ENCODE measurements at regions not wholly inside any gene's neighbourhood (a gene's known extent, or its start where the extent isn't known, plus 50 kb on each side); places are given as distances from the start of the nearest gene placed in this dataset.
"Not testable (repeated sequence)": the region's sequence is repeated elsewhere in the genome, so short reads cannot be mapped to it uniquely, and the experiment has no call there.

- no peak for DNase-seq
- intact Hi-C loops (cut with micrococcal nuclease): no loop called here
- H3K4me3 Mint-ChIP-seq: no peak overlapping the region
- POLR2A ChIA-PET (ENCODE audit: partially characterized antibody): no interaction called here
- H3K4me1 Mint-ChIP-seq: no peaks in the 10 kb centered on the region
- CTCF ChIA-PET (ENCODE audit: partially characterized antibody): no interaction called here
- no peaks in the 10 kb centered on the region for H3K36me3 Mint-ChIP-seq
- no peak overlapping the region for H3K27ac Mint-ChIP-seq
- no peaks in the 10 kb centered on the region for H3K27me3 ChIP-seq (ENCODE audit: insufficient read depth, low read length)
- H3K27ac ChIP-seq (ENCODE audit: low read depth, low read length): no peak overlapping the region
- peaks cover 0 to 9% (median 2%) of the 10 kb centered on the region in 8 donors for H3K9me3 Mint-ChIP-seq
- no peaks in the 10 kb centered on the region for H3K9me3 ChIP-seq (ENCODE audit: control insufficient read depth in 1 of 2, low read length in 2 of 2)
- H3K27me3 Mint-ChIP-seq: peaks cover 11 to 20% of the 10 kb centered on the region in 2 donors
- H3K4me3 ChIP-seq (ENCODE audit: low read length in 2 of 2): no peak overlapping the region
- no peaks in the 10 kb centered on the region for H3K36me3 ChIP-seq (ENCODE audit: insufficient read depth, low read length)
- H3K4me1 ChIP-seq (ENCODE audit: insufficient read depth, low read length): no peaks in the 10 kb centered on the region
Observed at GRCh38 chr20:43349841-43350240, 107.9 kb upstream of the SRSF6 start.

GRCh38 chr20:43347839-43348238 is 109.9 kb upstream of the SRSF6 start:
- H3K4me1 Mint-ChIP-seq; POLR2A ChIA-PET (ENCODE audit: partially characterized antibody): not testable (repeated sequence)
- H3K27me3 Mint-ChIP-seq: peaks cover 11 to 21% of the 10 kb centered on the region in 2 donors

GRCh38 chr20:43345676-43346075 is 112.0 kb upstream of the SRSF6 start:
- Histone ChIP-seq H3K4me1 (ENCODE audit: insufficient read depth, low read length) (no peaks in the 10 kb centered on the region), H3K36me3 (ENCODE audit: insufficient read depth, low read length) (no peaks in the 10 kb centered on the region), H3K27ac (ENCODE audit: low read depth, low read length) (no peak overlapping the region), H3K9me3 (ENCODE audit: control insufficient read depth in 1 of 2, low read length in 2 of 2) (no peaks in the 10 kb centered on the region), H3K27me3 (ENCODE audit: insufficient read depth, low read length) (no peaks in the 10 kb centered on the region), H3K4me3 (ENCODE audit: low read length in 2 of 2) (no peak overlapping the region)
- Mint-ChIP-seq H3K36me3 (no peaks in the 10 kb centered on the region), H3K4me3 (no peak overlapping the region), H3K9me3 (peaks cover 0 to 14% (median 10%) of the 10 kb centered on the region in 8 donors), H3K27me3 (peaks cover 11 to 15% of the 10 kb centered on the region in 2 donors), H3K4me1 (no peaks in the 10 kb centered on the region), H3K27ac (no peak overlapping the region)
- CTCF ChIA-PET (ENCODE audit: partially characterized antibody): no interaction called here
- intact Hi-C loops (cut with micrococcal nuclease): no loop called here
- DNase-seq: no peak
- POLR2A ChIA-PET (ENCODE audit: partially characterized antibody): no interaction called here

More at GRCh38 chr20:43347839-43348238, 109.9 kb upstream of the SRSF6 start:
- H3K27me3 ChIP-seq (ENCODE audit: insufficient read depth, low read length); H3K36me3 Mint-ChIP-seq; H3K36me3 ChIP-seq (ENCODE audit: insufficient read depth, low read length); DNase-seq; H3K4me3 ChIP-seq (ENCODE audit: low read length in 2 of 2); H3K9me3 ChIP-seq (ENCODE audit: control insufficient read depth in 1 of 2, low read length in 2 of 2); H3K27ac ChIP-seq (ENCODE audit: low read depth, low read length); CTCF ChIA-PET (ENCODE audit: partially characterized antibody); H3K4me1 ChIP-seq (ENCODE audit: insufficient read depth, low read length); H3K4me3 Mint-ChIP-seq; intact Hi-C loops (cut with micrococcal nuclease): not testable (repeated sequence)
- Mint-ChIP-seq H3K9me3 (peaks cover 0 to 14% (median 8%) of the 10 kb centered on the region in 8 donors), H3K27ac (peak overlapping the region in 1 of 7 donors; percentile 59)

- Mint-ChIP-seq H3K4me1 (no peaks in the 10 kb centered on the region), H3K9me3 (peaks cover 0 to 28% (median 15%) of the 10 kb centered on the region in 8 donors), H3K4me3 (no peak overlapping the region), H3K27ac (no peak overlapping the region), H3K27me3 (peaks cover 2% of the 10 kb centered on the region in 2 donors), H3K36me3 (no peaks in the 10 kb centered on the region)
- H3K36me3 ChIP-seq (ENCODE audit: insufficient read depth, low read length): no peaks in the 10 kb centered on the region
- no peak overlapping the region for H3K27ac ChIP-seq (ENCODE audit: low read depth, low read length)
- no peak overlapping the region for H3K4me3 ChIP-seq (ENCODE audit: low read length in 2 of 2)
- H3K9me3 ChIP-seq (ENCODE audit: control insufficient read depth in 1 of 2, low read length in 2 of 2): no peaks in the 10 kb centered on the region
- ChIA-PET CTCF (ENCODE audit: partially characterized antibody) (no interaction called here), POLR2A (ENCODE audit: partially characterized antibody) (no interaction called here)
- H3K27me3 ChIP-seq (ENCODE audit: insufficient read depth, low read length): no peaks in the 10 kb centered on the region
- H3K4me1 ChIP-seq (ENCODE audit: insufficient read depth, low read length): no peaks in the 10 kb centered on the region
- intact Hi-C loops (cut with micrococcal nuclease): no loop called here
- DNase-seq: no peak
Observed at GRCh38 chr20:43341511-43341910, 116.2 kb upstream of the SRSF6 start.

GRCh38 chr20:43337036-43337435 is 120.7 kb upstream of the SRSF6 start:
- Histone ChIP-seq H3K27me3 (ENCODE audit: insufficient read depth, low read length) (no peaks in the 10 kb centered on the region), H3K9me3 (ENCODE audit: control insufficient read depth in 1 of 2, low read length in 2 of 2) (peaks cover 0 to 9% of the 10 kb centered on the region in 2 donors), H3K4me3 (ENCODE audit: low read length in 2 of 2) (no peak overlapping the region), H3K36me3 (ENCODE audit: insufficient read depth, low read length) (no peaks in the 10 kb centered on the region), H3K4me1 (ENCODE audit: insufficient read depth, low read length) (no peaks in the 10 kb centered on the region), H3K27ac (ENCODE audit: low read depth, low read length) (no peak overlapping the region)
- Mint-ChIP-seq H3K27me3 (no peaks in the 10 kb centered on the region), H3K36me3 (peaks cover 0 to 3% of the 10 kb centered on the region in 2 donors), H3K27ac (no peak overlapping the region), H3K4me3 (no peak overlapping the region), H3K4me1 (no peaks in the 10 kb centered on the region), H3K9me3 (peaks cover 0 to 46% (median 32%) of the 10 kb centered on the region in 8 donors)
- ChIA-PET CTCF (ENCODE audit: partially characterized antibody) (no interaction called here), POLR2A (ENCODE audit: partially characterized antibody) (no interaction called here)
- DNase-seq: no peak
- intact Hi-C loops (cut with micrococcal nuclease): no loop called here

GRCh38 chr20:43334080-43334479 is 123.6 kb upstream of the SRSF6 start:
- Histone ChIP-seq H3K36me3 (ENCODE audit: insufficient read depth, low read length) (no peaks in the 10 kb centered on the region), H3K4me3 (ENCODE audit: low read length in 2 of 2) (no peak overlapping the region), H3K27ac (ENCODE audit: low read depth, low read length) (no peak overlapping the region), H3K9me3 (ENCODE audit: control insufficient read depth in 1 of 2, low read length in 2 of 2) (peaks cover 0 to 9% of the 10 kb centered on the region in 2 donors), H3K4me1 (ENCODE audit: insufficient read depth, low read length) (no peaks in the 10 kb centered on the region), H3K27me3 (ENCODE audit: insufficient read depth, low read length) (no peaks in the 10 kb centered on the region)
- no peak for DNase-seq
- Mint-ChIP-seq H3K4me1 (no peaks in the 10 kb centered on the region), H3K4me3 (no peak overlapping the region), H3K27me3 (no peaks in the 10 kb centered on the region), H3K27ac (no peak overlapping the region), H3K9me3 (peaks cover 0 to 49% (median 30%) of the 10 kb centered on the region in 8 donors), H3K36me3 (peaks cover 0 to 3% of the 10 kb centered on the region in 2 donors)
- intact Hi-C loops (cut with micrococcal nuclease): no loop called here
- ChIA-PET CTCF (ENCODE audit: partially characterized antibody) (no interaction called here), POLR2A (ENCODE audit: partially characterized antibody) (no interaction called here)

- no peaks in the 10 kb centered on the region for H3K4me1 Mint-ChIP-seq
- Histone ChIP-seq H3K9me3 (ENCODE audit: control insufficient read depth in 1 of 2, low read length in 2 of 2) (peaks cover 0 to 9% of the 10 kb centered on the region in 2 donors), H3K4me1 (ENCODE audit: insufficient read depth, low read length) (no peaks in the 10 kb centered on the region), H3K27ac (ENCODE audit: low read depth, low read length) (no peak overlapping the region), H3K27me3 (ENCODE audit: insufficient read depth, low read length) (no peaks in the 10 kb centered on the region), H3K36me3 (ENCODE audit: insufficient read depth, low read length) (no peaks in the 10 kb centered on the region), H3K4me3 (ENCODE audit: low read length in 2 of 2) (no peak overlapping the region)
- intact Hi-C loops (cut with micrococcal nuclease): no loop called here
- DNase-seq: no peak
- no peak overlapping the region for H3K27ac Mint-ChIP-seq
- H3K4me3 Mint-ChIP-seq: no peak overlapping the region
- ChIA-PET POLR2A (ENCODE audit: partially characterized antibody) (no interaction called here), CTCF (ENCODE audit: partially characterized antibody) (no interaction called here)
- no peaks in the 10 kb centered on the region for H3K27me3 Mint-ChIP-seq
- peaks cover 0 to 3% of the 10 kb centered on the region in 2 donors for H3K36me3 Mint-ChIP-seq
- peaks cover 2 to 45% (median 28%) of the 10 kb centered on the region in 8 donors for H3K9me3 Mint-ChIP-seq
Observed at GRCh38 chr20:43331906-43332305, 125.8 kb upstream of the SRSF6 start.

- Mint-ChIP-seq H3K4me3 (no peak overlapping the region), H3K27ac (no peak overlapping the region), H3K4me1 (no peaks in the 10 kb centered on the region), H3K9me3 (peaks cover 2 to 15% (median 10%) of the 10 kb centered on the region in 8 donors), H3K36me3 (no peaks in the 10 kb centered on the region), H3K27me3 (peaks cover 0 to 10% of the 10 kb centered on the region in 2 donors)
- intact Hi-C loops (cut with micrococcal nuclease): no loop called here
- no peaks in the 10 kb centered on the region for H3K4me1 ChIP-seq (ENCODE audit: insufficient read depth, low read length)
- no peaks in the 10 kb centered on the region for H3K9me3 ChIP-seq (ENCODE audit: control insufficient read depth in 1 of 2, low read length in 2 of 2)
- no peak overlapping the region for H3K27ac ChIP-seq (ENCODE audit: low read depth, low read length)
- ChIA-PET CTCF (ENCODE audit: partially characterized antibody) (no interaction called here), POLR2A (ENCODE audit: partially characterized antibody) (no interaction called here)
- DNase-seq: no peak
- H3K27me3 ChIP-seq (ENCODE audit: insufficient read depth, low read length): no peaks in the 10 kb centered on the region
- H3K36me3 ChIP-seq (ENCODE audit: insufficient read depth, low read length): no peaks in the 10 kb centered on the region
- no peak overlapping the region for H3K4me3 ChIP-seq (ENCODE audit: low read length in 2 of 2)
Observed at GRCh38 chr20:43328697-43329096, 129.0 kb upstream of the SRSF6 start.

All from CD4-positive, alpha-beta memory T cell (primary cell).